Activated CD8-positive, alpha-beta memory T cell treated with anti-CD3 and anti-CD28 coated beads, Interleukin-2, amount 10 ng/mL, durations not matched to agents 7 days and 5 days (primary cell): ENCODE measurements at regions not wholly inside any gene's neighbourhood (a gene's known extent, or its start where the extent isn't known, plus 50 kb on each side); places are given as distances from the start of the nearest gene placed in this dataset.

Source experiments
- ATAC-seq: fragments of 150-1000 bp; cut with Tn5 transposase; one replicate; pipeline ENCODE4 v1.10.0; 2021; ENCODE audit warnings: moderate library complexity
- CTCF ChIA-PET: fragments of 350-600 bp; sonication (Branson Sonifier 250); formaldehyde crosslinking; loops from one replicate; lab custom pipeline; 2021; ENCODE audit warnings: antibody characterized with exemption; lab: Charles Lee
- DNase-seq: peaks from one replicate; pipeline ENCODE4 v3.0.0-alpha.2; 2020
- H3K27ac Mint-ChIP-seq: one replicate; pipeline ENCODE4 v1.8.0; 2021; ENCODE audit warnings: mild to moderate bottlenecking, mixed read lengths
- H3K27me3 Mint-ChIP-seq: one replicate; pipeline ENCODE4 v1.8.0; 2021; ENCODE audit warnings: mixed read lengths
- H3K36me3 Mint-ChIP-seq: one replicate; pipeline ENCODE4 v1.8.0; 2021; ENCODE audit warnings: mild to moderate bottlenecking, mixed read lengths
- H3K4me1 Mint-ChIP-seq: one replicate; pipeline ENCODE4 v1.8.0; 2021; ENCODE audit warnings: mixed read lengths
- H3K4me3 Mint-ChIP-seq: one replicate; pipeline ENCODE4 v1.8.0; 2021; ENCODE audit warnings: mild to moderate bottlenecking, moderate library complexity, mixed read lengths
- H3K9me3 Mint-ChIP-seq: one replicate; pipeline ENCODE4 v1.8.0; 2022; ENCODE audit warnings: low read depth, mixed read lengths

DNA sequence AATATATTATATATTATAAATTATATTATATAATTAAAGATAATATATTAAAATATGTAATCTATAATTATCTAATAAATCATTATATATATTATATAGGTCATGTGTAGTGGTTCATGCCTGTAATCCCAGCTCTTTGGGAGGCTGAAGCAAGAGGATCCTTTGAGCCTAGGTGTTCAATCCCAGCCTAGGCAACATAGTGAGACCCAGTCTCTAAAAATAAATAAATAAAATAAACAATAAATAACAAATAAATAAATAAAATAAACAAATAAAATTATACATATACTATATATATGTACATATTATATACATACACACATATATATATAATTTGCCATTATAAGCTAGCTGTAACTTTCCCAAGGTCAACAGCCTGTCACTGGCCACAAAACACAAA lies 277.7 kb downstream of the SETD4 start:
- CTCF ChIA-PET: no interaction called here
- no peak for ATAC-seq
- no peak for DNase-seq
- Mint-ChIP-seq H3K27ac (no peak overlapping the region), H3K4me3 (no peak overlapping the region), H3K36me3 (no peaks in the 10 kb centered on the region), H3K9me3 (no peaks in the 10 kb centered on the region), H3K27me3 (peaks cover 7% of the 10 kb centered on the region), H3K4me1 (no peaks in the 10 kb centered on the region)

DNA sequence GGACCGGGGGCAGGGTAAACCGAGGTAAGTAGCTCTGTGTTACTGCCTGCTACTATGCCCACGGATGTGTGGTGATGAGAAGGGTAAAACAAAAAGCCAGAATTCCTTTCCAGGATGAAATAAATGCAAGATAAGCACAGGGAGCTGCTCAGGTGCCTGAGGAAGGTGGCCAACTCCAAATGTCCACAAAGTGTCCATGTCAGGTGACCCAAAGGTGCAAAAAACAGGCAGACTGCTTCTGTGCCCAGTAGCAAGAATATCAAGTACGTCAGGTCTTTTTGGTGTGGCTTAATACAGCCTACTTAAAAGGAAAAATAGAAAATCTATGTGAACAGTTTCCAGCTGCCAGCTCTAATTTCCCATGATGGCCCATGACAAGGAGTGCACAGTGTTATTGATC lies 279.3 kb downstream of the SETD4 start:
- Mint-ChIP-seq H3K27me3 (peaks cover 10% of the 10 kb centered on the region), H3K27ac (no peak overlapping the region), H3K9me3 (no peaks in the 10 kb centered on the region), H3K36me3 (no peaks in the 10 kb centered on the region), H3K4me3 (no peak overlapping the region), H3K4me1 (no peaks in the 10 kb centered on the region)
- DNase-seq (no peak), ATAC-seq (no peak)
- CTCF ChIA-PET: no interaction called here

DNA sequence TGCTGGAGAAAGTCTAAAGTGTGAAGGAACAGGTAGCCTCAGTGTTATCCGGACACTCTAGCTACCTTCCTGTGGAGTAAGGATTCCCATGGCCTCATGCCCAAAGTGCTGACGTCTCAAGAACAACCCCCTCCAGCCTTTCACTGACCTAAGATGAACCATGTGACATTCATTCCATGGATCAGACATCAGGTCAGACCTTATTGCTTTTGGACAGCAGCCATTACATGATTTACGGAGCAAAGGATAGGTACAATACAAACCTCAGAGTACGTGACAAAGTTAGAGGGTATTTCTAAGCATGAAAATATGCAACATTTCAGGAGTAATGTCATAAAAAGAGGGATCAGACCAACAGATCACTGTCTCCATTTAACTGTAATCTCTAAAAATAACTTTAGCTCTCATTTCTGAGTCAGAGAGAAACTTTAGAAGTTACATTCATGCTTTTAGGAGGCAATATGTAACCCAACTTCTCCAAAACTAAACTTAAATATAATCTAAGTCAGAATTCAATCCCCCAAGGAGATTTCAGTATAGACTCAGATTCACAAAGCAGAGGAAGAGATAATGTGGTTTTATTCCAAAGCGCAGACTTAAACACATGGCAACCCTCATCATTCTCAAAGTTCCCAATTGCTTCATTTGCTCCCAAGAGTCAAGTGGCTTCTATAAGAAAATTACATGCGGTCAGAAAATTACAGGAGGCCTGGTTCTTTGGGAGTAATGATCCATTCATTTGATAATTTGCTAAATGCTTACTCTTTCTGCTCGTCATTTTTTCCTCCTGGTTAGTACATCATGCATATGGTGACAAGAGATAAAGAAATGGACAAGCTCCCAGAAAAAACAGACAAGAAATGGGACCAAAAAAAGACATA lies 280.4 kb downstream of the SETD4 start:
- Mint-ChIP-seq H3K4me1 (no peaks in the 10 kb centered on the region), H3K9me3 (no peaks in the 10 kb centered on the region), H3K27me3 (peaks cover 10% of the 10 kb centered on the region), H3K4me3 (no peak overlapping the region), H3K27ac (no peak overlapping the region), H3K36me3 (no peaks in the 10 kb centered on the region)
- CTCF ChIA-PET: no interaction called here
- DNase-seq: no peak
- no peak for ATAC-seq

DNA sequence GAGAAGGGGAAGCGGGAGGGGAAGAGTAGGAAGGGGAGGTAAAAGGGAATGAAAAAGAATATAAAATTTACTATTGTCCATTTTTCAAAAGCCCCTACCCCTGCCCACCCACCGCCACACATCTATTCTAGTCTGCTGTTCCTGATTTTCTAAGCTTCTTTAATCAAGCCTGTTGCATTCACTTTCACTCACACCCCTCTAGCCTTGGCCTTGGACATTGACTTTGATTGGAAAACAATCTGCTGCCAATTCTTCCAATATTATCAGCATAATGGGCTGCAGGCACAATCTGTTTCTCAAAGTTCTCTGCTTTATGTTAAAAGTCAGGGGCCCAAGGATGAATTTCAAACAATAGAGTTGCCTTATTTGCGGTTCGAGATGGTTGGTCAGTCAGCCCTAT lies 281.2 kb downstream of the SETD4 start:
- CTCF ChIA-PET: no interaction called here
- Mint-ChIP-seq H3K9me3 (no peaks in the 10 kb centered on the region), H3K36me3 (no peaks in the 10 kb centered on the region), H3K27ac (no peak overlapping the region), H3K4me3 (no peak overlapping the region), H3K27me3 (peaks cover 13% of the 10 kb centered on the region), H3K4me1 (no peaks in the 10 kb centered on the region)
- ATAC-seq (no peak), DNase-seq (no peak)

DNA sequence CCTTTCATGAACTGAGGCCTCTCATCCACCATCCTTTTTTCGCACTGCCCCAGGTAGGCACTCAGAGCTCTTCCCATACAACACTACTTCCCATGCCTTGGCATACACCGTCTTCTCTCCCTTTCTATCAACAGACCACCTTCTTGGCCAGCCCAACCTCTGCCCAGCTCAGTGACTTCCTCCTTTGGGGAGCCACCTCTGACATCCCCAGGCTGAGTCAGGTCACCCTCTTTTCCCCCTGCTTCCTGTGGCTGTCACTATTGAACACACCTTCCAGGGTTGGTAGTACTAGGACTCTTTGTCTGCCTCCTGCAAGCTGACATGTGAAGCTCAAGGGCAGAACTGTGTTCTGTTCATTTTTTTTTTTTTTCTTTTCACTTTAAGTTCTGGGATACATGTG lies 283.2 kb downstream of the SETD4 start:
- peaks cover 12% of the 10 kb centered on the region for H3K27me3 Mint-ChIP-seq
- H3K4me3 Mint-ChIP-seq: no peak overlapping the region
- DNase-seq: no peak
- H3K27ac Mint-ChIP-seq: no peak overlapping the region
- H3K9me3 Mint-ChIP-seq: no peaks in the 10 kb centered on the region
- H3K36me3 Mint-ChIP-seq: no peaks in the 10 kb centered on the region
- H3K4me1 Mint-ChIP-seq: no peaks in the 10 kb centered on the region
- ATAC-seq: no peak
- CTCF ChIA-PET: no interaction called here

DNA sequence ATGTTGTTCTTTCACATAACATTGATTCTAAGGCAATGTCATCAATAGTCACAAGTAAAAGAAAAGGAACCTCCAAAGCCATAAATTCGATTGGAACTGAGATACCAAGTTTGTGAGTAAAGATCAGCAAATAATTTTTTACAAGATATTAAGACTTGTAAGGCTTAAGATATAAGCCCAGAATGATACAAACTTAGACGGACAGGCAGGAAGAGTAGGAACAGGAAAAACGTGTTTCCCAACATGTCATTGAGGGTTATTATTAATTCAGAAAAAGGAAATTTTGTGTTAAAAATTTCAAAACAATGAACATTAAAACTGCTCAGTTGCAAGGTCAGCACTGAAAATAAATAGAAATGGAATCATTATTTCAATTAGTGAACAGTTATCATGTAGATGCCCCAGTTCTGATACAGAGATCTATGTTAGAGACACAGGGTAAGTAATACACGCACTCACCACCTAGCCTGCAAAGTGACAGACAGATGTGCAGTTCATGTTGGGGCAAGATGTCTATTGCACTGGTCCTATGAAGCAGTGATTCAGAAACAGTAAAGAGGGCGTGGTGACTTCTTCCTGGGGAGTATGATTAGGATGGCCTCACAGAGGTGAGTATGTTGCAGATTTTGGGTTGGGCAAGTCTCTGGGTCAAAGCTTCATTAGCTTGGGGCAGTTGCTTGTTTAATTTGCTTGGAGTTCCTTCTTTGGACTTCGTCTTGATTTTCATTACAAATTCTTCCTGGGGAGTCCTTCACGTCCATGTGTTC lies 284.4 kb downstream of the SETD4 start:
- DNase-seq: no peak
- peaks cover 20% of the 10 kb centered on the region for H3K27me3 Mint-ChIP-seq
- CTCF ChIA-PET: no interaction called here

DNA sequence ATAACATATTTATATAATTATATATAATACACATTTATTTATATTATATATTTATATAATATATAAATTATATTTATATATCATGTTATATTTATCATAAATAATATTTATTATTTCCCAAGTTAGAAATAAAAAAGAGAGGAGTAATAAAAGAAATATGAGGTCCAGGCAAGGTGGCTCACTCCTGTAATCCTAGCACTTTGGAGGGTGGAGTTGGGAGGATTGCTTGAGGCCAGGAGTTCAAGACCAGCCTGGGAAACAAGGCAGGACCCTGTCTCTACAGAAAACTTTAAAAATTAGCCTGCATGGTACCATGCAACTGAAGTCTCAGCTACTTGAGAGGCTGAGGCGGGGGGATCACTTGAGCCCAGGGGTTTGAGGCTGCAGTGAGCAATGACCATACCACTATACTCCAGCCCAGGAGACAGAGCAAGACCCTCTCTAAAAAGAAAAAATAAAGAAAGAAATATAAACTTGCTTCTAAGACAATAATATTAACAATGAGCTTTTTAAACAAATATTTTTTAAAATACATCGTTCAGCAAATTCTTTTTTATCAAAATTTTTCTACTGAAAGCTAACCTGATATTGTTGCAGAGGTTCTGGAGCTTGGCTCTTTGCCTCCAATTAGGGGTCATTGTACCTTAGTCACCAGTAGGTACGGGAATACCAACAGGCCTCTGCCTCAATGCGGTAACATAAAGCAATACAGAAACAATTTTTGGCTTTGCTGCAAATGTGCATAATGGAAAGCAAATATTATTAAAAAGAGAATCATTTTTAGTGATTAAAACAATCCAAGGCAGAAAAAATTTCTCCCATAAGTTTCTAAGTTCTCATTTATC lies 290.0 kb downstream of the SETD4 start:
- CTCF ChIA-PET: interaction anchor here (0.7 kb wide), 1 partner anchor 156 kb away, joined by 3 read pairs; no protein-coding TSS in a partner anchor

More for the DNA sequence above, 284.4 kb downstream of the SETD4 start:
- no peak overlapping the region for H3K27ac Mint-ChIP-seq
- no peaks in the 10 kb centered on the region for H3K4me1 Mint-ChIP-seq
- no peak overlapping the region for H3K4me3 Mint-ChIP-seq
- no peak for ATAC-seq
- no peaks in the 10 kb centered on the region for H3K36me3 Mint-ChIP-seq
- H3K9me3 Mint-ChIP-seq: no peaks in the 10 kb centered on the region

DNA sequence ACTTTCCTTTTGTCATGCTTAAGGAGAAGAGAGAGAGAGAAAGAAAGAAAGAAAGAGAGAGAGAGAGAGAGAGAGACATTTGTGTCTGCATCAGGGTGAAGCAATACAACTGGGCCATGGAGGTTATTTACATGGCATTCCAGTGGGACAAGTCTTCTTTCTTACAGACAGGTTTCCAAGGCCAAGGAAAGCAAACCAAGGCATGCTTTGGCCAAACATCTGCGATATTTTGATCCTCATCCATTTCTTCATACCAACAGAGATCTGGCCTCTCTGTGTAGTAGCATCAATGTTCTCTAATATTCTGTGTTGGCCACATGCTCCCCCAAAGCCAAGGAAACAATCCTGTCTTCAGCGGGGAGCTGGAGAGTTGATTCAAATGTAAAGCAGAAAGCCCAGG lies 292.1 kb downstream of the SETD4 start:
- H3K4me1 Mint-ChIP-seq: no peaks in the 10 kb centered on the region
- DNase-seq (no peak), ATAC-seq (no peak)
- H3K27me3 Mint-ChIP-seq: peaks cover 10% of the 10 kb centered on the region
- no peak overlapping the region for H3K4me3 Mint-ChIP-seq
- no peaks in the 10 kb centered on the region for H3K9me3 Mint-ChIP-seq
- H3K36me3 Mint-ChIP-seq: no peaks in the 10 kb centered on the region
- no peak overlapping the region for H3K27ac Mint-ChIP-seq
- CTCF ChIA-PET: no interaction called here

More for the DNA sequence above, 290.0 kb downstream of the SETD4 start:
- Mint-ChIP-seq H3K4me3 (no peak overlapping the region), H3K4me1 (no peaks in the 10 kb centered on the region), H3K27ac (no peak overlapping the region), H3K27me3 (peaks cover 17% of the 10 kb centered on the region), H3K36me3 (no peaks in the 10 kb centered on the region), H3K9me3 (no peaks in the 10 kb centered on the region)
- ATAC-seq: no peak
- DNase-seq: no peak

DNA sequence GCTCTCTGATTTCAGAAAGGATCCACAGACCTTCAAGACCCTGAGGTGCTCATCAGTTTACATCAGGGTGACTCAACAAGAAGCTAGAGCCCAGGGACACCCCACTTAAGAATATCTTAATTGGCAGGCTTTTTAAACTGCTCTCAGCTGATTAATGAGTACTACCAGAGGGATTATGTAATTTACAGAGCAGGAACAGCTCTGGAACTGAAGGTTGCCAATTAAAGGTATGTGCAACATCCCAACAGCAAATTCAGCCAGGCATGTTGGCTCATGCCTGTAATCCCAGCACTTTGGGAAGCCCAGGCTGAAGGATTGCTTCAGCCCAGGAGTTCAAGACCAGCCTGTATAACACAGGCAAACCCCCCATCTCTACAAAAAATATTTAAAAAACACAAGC lies 295.7 kb downstream of the SETD4 start:
- ATAC-seq (no peak), DNase-seq (no peak)
- Mint-ChIP-seq H3K9me3 (no peaks in the 10 kb centered on the region), H3K4me3 (no peak overlapping the region), H3K4me1 (no peaks in the 10 kb centered on the region), H3K27ac (no peak overlapping the region), H3K36me3 (no peaks in the 10 kb centered on the region), H3K27me3 (peaks cover 6% of the 10 kb centered on the region)
- CTCF ChIA-PET: interaction anchor here (1.6 kb wide), 1 partner anchor 76 kb away, joined by 3 read pairs; no protein-coding TSS in a partner anchor

DNA sequence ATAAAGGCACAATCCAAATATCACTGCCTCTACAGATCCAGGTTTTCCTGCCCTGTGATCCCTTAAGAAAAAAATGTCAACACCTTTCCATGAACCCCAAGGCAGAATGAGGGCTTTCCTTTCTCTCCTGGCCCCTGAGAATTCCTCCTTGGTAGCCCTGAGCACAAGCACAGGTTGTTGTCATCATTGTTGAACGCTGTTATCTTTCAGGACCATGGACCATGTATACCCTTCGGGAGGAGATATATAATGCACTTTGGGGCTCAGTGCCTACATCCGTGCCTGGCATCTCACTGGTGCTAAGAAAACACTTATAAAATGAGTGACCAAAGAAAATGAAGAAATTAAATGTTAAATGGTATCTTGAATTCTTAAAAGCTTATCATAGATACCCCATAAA lies 296.2 kb downstream of the SETD4 start:
- Mint-ChIP-seq H3K4me1 (no peaks in the 10 kb centered on the region), H3K4me3 (no peak overlapping the region), H3K27ac (no peak overlapping the region), H3K9me3 (no peaks in the 10 kb centered on the region), H3K27me3 (peaks cover 6% of the 10 kb centered on the region), H3K36me3 (no peaks in the 10 kb centered on the region)
- ATAC-seq: no peak
- CTCF ChIA-PET: no interaction called here
- DNase-seq: no peak

DNA sequence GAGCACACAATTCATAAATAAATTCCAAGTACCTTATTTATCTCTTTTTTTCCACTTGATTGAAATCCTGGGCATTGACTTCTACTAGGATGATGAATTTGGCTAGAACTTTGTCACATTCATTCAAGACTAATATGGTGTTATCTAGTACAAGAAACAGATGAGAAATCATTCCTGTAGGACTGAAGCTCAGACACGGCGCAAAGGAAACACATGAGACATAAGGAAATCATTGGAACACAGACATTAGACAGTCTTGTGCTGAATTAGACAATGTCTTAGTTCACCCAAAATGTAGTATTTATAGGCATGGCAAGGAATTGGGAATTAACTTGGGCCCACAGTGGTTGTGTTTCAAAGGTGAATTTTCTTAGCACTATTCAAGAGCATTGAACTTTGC lies 305.7 kb downstream of the SETD4 start:
- Mint-ChIP-seq H3K9me3 (no peaks in the 10 kb centered on the region), H3K27me3 (peaks cover 18% of the 10 kb centered on the region), H3K36me3 (no peaks in the 10 kb centered on the region), H3K4me3 (no peak overlapping the region), H3K27ac (no peak overlapping the region), H3K4me1 (no peaks in the 10 kb centered on the region)
- ATAC-seq (no peak), DNase-seq (no peak)
- CTCF ChIA-PET: no interaction called here

DNA sequence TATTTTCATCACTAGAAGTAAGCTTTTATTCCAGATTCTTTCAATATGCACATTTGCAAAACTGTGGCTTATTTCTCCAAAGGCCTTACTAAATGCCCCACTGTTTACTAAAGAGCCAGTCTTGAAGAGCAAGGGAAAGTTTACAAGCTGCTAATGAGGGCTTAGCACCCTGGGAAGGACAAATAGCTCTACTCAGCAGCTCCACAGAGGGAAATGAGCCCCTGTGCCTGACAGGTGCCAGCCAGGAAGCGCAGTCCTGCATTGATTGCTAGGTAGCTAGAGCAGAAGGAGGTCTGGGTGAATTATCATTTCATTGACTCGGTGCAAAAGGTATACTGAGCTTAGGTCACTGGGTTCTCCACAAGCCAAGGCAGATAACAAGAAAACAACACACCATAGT lies 307.0 kb downstream of the SETD4 start:
- Mint-ChIP-seq H3K9me3 (no peaks in the 10 kb centered on the region), H3K27ac (no peak overlapping the region), H3K27me3 (peaks cover 21% of the 10 kb centered on the region), H3K36me3 (no peaks in the 10 kb centered on the region), H3K4me3 (no peak overlapping the region), H3K4me1 (no peaks in the 10 kb centered on the region)
- ATAC-seq (no peak), DNase-seq (no peak)
- CTCF ChIA-PET: no interaction called here

DNA sequence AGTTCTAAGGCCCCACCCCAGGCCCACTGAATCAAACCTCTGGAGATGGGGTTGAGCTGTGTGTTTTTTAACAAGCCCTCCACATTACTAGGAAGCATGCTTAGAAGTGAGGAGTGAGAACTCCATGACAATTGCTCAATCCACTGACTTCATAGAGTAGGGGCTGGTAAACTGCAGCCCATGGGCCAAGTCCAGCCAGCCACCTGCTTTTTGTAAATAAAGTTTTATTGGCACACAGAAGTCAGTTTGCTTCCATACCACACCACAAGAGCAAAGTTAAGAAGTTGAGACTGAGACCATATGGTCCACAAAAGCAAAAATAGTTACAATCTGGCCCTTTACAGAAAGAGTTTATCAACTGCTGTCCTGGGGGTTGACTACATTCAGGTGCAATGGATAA lies 309.2 kb downstream of the SETD4 start:
- DNase-seq: no peak
- H3K36me3 Mint-ChIP-seq: no peaks in the 10 kb centered on the region
- no peaks in the 10 kb centered on the region for H3K9me3 Mint-ChIP-seq
- H3K27ac Mint-ChIP-seq: no peak overlapping the region
- CTCF ChIA-PET: no interaction called here
- no peaks in the 10 kb centered on the region for H3K4me1 Mint-ChIP-seq
- peaks cover 27% of the 10 kb centered on the region for H3K27me3 Mint-ChIP-seq
- no peak overlapping the region for H3K4me3 Mint-ChIP-seq
- ATAC-seq: no peak
